GM19239 (cell line): ENCODE measurements at regions not wholly inside any gene's neighbourhood (a gene's known extent, or its start where the extent isn't known, plus 50 kb on each side); places are given as distances from the start of the nearest gene placed in this dataset.
"Not testable (repeated sequence)": the region's sequence is repeated elsewhere in the genome, so short reads cannot be mapped to it uniquely, and the experiment has no call there.

Experiments
- DNase-seq: peaks from one replicate; pipeline ENCODE4 v3.0.0; 2011; ENCODE audit warnings: low spot score; ENCODE audit not compliant: insufficient read length
- FAIRE-seq: peaks from 2 replicates; lab custom pipeline; 2011; peaks lifted over from hg19 to GRCh38; lab: Jason Lieb, UNC

DNA sequence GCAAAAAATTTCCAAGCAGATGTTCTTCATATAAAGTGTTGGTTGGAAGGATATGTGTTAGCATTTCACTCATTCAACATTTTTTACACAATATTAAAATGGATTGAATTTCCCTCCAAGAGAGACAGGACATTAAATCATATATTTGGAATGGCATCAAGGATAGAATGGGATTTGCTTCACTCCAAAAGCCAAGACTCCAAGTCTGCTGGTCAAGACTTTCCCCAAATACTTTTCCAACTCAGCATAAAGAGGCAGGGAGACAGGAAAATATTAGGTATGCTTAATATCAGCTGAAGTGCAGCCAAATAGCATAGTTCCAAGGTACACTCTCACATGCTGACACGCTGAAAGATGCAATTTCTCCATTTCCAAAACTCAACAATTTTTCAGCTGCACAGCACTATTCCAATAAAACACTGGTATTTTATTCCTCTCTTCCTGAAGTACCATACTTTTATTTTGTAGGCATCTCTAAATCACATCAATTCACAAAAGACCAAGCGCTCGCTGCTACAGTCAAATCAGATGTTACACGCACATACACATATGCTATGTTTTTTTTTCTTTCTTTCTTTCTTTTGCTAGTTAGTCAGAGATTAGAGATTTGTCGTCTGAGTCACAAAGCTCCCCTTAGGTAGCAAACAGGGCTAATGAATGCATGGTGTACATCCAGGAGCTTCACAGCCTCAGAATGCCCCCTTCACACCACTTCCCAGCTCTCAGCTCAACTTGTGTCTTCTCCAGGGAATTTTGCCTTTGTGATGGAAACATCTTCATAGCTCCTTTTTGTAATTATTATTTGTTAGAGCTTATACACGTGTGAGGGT lies 1033.8 kb upstream of the AUTS2 start:
- FAIRE-seq (no peak), DNase-seq (no peak)

- FAIRE-seq (no peak), DNase-seq (no peak)
These were observed 1027.0 kb upstream of the AUTS2 start for GRCh38 chr7:68571286-68571685.

- no peak for FAIRE-seq
- no peak for DNase-seq
These were observed 1024.8 kb upstream of the AUTS2 start for GRCh38 chr7:68573271-68574005.

- DNase-seq (no peak), FAIRE-seq (no peak)
These were observed 1021.9 kb upstream of the AUTS2 start for GRCh38 chr7:68576366-68576765.

DNA sequence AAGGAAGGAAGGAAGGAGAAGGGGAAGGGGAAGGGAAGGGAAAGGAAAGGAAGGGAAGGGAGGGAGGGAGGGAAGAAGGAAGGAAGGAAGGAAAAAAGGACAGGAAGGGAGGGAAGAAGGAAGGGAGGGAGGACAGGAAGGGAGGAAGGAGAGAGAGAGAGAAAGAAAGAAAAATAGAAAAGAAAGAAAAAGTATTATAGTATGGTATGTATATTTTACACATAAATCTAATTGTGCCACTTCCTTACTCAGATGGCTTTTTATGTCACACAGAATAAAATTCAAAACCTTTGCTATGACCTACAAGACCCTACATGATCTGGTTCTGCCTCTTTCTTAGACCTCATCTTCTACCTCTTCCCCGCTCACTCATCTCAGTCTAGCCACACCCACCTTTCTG lies 1016.9 kb upstream of the AUTS2 start:
- FAIRE-seq = no peak
- DNase-seq = no peak

GRCh38 chr7:68587599-68587998 lies 1010.7 kb upstream of the AUTS2 start:
- no peak for FAIRE-seq
- DNase-seq = no peak

GRCh38 chr7:68601826-68602225 lies 996.4 kb upstream of the AUTS2 start:
- no peak for DNase-seq
- FAIRE-seq = no peak

- no peak for DNase-seq
- FAIRE-seq = no peak
These were observed 993.7 kb upstream of the AUTS2 start for GRCh38 chr7:68604541-68604940.

GRCh38 chr7:68610701-68611100 lies 987.6 kb upstream of the AUTS2 start:
- no peak for DNase-seq
- FAIRE-seq = no peak

DNA sequence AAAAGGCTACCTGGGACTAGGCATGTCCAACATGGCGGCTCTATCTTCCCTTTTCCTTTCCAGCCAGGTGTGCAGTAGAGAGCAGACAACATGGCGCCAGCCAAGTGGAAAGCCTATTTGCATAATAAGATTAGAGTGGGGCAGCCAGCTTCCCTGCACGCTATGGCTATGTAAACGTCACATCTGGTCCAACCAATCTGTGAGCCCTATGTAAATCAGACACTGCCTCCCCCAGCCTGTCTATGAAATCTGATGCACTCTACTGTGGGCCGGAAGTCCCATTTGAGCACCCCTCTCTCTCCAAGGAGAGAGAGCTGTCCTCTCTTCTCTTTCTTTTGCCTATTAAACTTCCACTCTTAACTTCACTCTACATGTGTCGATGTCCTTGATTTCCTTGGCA lies 984.9 kb upstream of the AUTS2 start:
- FAIRE-seq = no peak
- DNase-seq = no peak

- no peak for DNase-seq
- no peak for FAIRE-seq
These were observed 984.4 kb upstream of the AUTS2 start for GRCh38 chr7:68613897-68614296.

GRCh38 chr7:68619526-68619925 lies 978.7 kb upstream of the AUTS2 start:
- FAIRE-seq = no peak
- no peak for DNase-seq

- no peak for FAIRE-seq
- no peak for DNase-seq
These were observed 975.8 kb upstream of the AUTS2 start for GRCh38 chr7:68622500-68622899.

DNA sequence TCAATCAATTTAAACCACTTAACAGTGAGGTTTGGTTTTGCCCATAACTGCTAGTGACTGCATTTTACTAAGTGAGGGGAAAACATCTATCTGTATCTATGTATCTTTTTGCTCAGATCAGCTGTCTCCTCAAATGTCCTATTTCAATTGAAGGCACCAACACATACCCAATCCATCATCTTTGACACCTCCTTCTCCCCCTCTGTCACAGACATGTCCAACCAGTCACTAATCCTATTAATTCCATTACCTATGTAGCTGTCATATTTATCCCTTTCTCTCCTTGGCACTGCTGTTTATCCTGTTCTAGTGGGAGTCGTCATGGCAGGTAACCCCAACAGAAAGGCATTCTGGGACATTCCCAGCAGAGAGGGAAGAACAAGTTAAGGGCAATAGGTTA lies 975.2 kb upstream of the AUTS2 start:
- no peak for FAIRE-seq
- DNase-seq = no peak

DNA sequence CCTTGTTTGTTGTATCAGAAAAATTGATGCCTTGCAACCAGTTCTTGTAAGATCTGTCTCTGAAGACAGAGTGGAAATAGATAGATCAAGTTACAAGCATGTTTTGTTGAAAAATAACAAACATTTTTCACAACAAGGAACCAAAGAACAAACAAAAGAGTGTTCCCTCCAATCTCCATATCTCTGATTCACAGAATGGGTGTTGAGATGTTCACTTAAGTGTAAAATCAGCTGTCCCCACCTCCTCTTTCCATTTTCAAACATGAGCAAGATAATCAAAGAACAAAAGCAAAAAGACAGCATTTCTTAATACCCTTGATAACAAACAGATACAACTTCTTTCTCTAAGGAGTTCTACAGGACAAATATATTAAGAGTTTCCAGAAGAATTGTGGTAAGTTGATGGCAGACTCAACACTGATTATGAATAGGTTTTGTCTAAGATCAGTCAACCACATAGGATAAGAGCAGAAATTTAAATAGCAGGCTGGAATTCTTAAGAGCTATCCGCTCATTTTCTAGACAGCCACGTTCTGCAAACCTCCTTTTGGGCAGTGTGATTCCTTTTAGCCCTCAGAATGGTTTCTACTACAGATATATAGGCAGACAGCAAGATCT lies 970.9 kb upstream of the AUTS2 start:
- FAIRE-seq (no peak), DNase-seq (no peak)

DNA sequence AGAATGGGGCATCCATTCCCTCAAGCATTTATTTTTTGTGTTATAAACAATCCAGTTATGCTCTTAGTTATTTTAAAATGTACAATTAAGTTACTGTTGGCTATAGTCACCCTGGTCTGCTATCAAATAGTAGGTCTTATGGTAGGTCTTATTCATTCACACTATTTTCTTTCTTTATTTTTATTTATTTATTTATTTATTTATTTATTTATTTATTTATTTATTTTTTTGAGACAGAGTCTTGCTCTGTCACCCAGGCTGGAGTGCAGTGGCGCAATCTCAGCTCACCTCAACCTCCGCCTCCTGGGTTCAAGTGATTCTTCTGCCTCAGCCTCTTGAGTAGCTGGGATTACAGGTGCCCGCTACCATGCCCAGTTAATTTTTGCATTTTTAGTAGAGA lies 967.4 kb upstream of the AUTS2 start:
- DNase-seq, FAIRE-seq: not testable (repeated sequence)

GRCh38 chr7:68640103-68640502 lies 958.2 kb upstream of the AUTS2 start:
- no peak for DNase-seq
- FAIRE-seq = no peak

DNA sequence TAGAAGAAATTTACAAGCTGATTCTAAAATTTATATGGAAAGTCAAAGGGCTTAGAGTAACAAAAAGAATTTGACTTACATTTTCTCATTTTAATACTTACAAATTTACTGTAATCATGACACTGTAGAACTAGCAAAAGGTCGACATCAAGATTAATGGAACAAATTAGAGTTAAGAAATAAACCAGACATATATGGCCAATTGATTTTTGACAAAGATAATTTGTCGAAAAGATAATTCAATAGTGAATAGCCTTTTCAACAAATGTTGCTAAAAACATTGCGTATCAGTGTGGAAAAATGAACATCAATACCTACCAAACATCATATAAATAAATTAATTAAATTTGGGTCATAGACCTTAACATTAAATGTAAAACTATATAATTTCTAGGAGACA lies 955.5 kb upstream of the AUTS2 start:
- no peak for FAIRE-seq
- no peak for DNase-seq

DNA sequence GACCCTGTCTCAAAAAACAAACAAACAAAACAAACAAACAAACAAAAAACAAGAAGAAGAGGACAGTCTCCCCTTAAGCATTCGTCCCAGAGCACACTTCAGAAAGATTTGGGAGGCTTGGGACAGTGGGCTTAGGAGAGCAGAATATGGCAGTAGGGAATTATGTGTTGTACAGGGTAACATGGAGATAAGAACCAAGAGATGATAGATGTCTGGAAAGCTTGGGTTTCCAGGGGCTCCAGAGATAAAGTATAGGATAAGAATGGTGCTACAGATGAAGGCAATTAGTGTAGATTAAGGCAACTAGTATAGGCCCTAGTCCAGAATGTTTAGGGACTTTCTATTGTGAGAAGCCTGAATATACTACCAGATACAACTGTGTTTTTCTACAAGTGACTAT lies 934.9 kb upstream of the AUTS2 start:
- DNase-seq (no peak), FAIRE-seq (no peak)

- FAIRE-seq = no peak
- no peak for DNase-seq
These were observed 927.2 kb upstream of the AUTS2 start for GRCh38 chr7:68671046-68671445.

DNA sequence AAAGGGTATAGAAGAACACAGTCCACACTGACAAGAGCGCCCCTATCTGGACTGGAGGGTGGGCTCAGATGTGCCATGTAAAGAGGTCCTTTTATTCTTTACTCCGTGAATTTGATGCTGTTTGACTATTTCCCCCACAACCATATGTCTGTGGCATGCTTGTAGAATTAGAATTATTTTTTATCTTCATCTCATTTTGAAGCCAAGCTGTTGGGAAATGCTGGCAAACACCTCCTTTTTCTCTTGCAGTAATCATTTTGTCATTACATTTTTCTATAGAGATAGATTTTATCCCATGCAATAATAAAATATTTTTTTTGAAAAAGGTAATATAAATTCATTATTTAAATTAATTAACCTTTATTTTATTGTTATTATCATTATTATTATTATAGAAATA lies 926.6 kb upstream of the AUTS2 start:
- DNase-seq (no peak), FAIRE-seq (no peak)
